GM12865 (cell line): ENCODE measurements at regions not wholly inside any gene's neighbourhood (a gene's known extent, or its start where the extent isn't known, plus 50 kb on each side); places are given as distances from the start of the nearest gene placed in this dataset.

Experiments used
- DNase-seq: peaks from one replicate; pipeline ENCODE4 v3.0.0; 2010; ENCODE audit warnings: low read depth
- H3K4me3 ChIP-seq: 2 replicates; pipeline ENCODE4 v1.5.1; 2011; ENCODE audit warnings: mild to moderate bottlenecking, low read depth, low read length, control low read depth
- TF ChIP-seq, protein P1 (sequence below): IDR thresholded peaks from 2 replicates; pipeline ENCODE4 v1.5.1; 2011; ENCODE audit warnings: low read length, control low read depth, low read depth, inconsistent platforms; ENCODE audit not compliant: insufficient read depth; ENCODE audit errors: missing control alignments

DNA sequence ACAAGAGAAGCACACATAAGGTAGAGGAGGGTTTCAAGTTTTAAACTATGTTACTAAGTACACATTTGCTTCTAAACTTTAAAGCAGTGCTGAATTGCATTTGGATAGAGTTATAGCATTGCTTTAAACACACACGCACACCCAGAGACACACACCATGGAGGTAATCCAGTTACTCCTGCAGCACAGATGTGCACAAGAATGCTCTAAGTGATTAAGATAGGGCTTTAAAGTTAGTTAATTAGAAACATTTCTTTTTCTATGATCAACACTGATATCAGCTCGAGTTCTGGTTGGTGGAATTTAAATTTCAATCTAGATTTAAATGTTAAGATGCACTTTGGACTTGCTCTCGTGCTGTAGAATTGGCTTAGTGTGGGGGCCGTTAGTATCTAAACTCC, 492.3 kb downstream of the ZEB2 start:
- TF ChIP-seq, protein P1, sequence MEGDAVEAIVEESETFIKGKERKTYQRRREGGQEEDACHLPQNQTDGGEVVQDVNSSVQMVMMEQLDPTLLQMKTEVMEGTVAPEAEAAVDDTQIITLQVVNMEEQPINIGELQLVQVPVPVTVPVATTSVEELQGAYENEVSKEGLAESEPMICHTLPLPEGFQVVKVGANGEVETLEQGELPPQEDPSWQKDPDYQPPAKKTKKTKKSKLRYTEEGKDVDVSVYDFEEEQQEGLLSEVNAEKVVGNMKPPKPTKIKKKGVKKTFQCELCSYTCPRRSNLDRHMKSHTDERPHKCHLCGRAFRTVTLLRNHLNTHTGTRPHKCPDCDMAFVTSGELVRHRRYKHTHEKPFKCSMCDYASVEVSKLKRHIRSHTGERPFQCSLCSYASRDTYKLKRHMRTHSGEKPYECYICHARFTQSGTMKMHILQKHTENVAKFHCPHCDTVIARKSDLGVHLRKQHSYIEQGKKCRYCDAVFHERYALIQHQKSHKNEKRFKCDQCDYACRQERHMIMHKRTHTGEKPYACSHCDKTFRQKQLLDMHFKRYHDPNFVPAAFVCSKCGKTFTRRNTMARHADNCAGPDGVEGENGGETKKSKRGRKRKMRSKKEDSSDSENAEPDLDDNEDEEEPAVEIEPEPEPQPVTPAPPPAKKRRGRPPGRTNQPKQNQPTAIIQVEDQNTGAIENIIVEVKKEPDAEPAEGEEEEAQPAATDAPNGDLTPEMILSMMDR: no peak
- H3K4me3 ChIP-seq: no peak overlapping the region
- no peak for DNase-seq

DNA sequence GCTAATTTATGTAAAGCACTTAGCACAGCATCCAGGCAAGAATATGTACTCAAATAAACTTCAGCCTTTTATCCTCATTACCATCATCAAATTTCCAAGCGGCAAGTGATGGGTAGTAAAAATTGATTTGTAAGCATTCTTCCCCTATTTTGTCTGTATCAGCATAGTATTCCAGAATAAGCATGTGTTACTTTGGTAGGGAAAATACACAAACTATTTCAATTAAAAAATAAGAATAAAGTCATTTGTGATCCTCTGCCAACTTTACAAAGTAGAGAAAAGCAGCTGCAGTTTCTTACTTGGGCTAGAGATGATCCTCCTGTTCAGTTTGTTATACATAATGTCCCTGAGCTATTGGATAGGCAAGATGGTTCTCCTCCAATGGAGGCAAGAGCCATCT, 493.2 kb downstream of the ZEB2 start:
- DNase-seq: no peak
- TF ChIP-seq, protein P1: no peak
- H3K4me3 ChIP-seq: no peak overlapping the region

DNA sequence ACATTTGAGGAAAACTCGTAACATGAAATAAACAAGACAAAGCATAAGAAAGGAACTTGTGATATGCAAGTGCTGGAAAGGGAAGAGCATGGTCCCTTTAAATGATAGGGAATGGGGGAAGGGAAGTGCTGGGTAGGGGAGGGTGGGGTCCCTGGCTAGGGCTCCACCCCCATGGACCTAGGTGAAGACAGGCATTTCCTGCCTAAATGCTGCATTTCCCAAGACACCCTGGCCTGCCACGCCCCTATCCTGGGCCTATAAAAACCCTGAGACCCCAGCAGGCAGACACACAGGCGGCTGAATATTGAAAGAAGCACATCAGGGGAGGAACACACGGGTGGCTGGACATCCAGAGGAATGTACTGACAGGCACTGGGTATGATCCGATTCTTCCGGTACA, 499.9 kb downstream of the ZEB2 start:
- no peak overlapping the region for H3K4me3 ChIP-seq
- no peak for DNase-seq
- TF ChIP-seq, protein P1: no peak

DNA sequence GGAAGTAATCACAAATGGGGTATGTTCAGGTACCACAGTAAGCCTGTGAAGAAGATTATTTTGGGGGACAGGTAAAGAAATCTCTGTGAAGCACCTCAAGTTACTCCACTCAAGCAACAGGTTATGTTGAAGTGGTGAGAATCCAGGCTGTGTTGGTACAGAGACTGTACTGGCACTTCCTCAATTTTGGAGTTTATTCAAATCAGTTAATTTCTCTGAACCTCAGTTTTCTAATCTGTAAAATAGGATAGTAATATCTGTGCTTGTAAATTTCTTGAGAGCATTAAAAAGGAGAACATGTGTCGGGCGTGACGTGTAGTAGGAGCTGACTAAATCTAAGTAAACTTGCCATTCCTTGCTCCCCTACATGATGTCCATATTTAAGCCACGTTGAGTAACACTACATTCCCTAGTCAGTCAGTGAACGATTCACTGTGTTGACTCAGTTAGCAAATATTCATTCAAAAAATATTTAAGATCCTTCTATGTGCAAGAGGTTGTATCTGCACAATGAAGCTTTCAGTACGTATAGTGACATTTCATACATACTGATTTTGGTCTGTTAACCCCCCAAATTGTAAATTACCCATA, 504.2 kb downstream of the ZEB2 start:
- no peak for DNase-seq
- H3K4me3 ChIP-seq: no peak overlapping the region
- TF ChIP-seq, protein P1: no peak

DNA sequence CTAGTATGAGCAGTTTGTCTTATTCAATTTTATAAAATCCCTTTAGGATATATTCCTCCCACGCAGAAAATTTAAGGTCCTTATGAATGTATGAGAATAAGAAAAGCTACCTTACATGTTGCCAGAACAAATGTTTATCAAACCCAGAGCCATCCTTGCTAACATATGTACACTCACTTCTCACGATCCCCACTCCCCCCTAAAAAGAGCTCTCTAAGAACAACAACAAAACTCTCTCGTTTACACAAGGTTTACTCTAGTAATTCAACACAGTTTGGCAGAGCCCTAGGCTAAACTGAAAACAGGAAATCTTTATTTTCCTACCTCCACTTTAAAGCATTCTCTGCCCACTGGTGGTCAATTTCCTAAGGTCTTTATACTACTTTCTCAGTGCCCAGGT, 504.9 kb downstream of the ZEB2 start:
- DNase-seq: no peak
- TF ChIP-seq, protein P1: no peak
- no peak overlapping the region for H3K4me3 ChIP-seq

DNA sequence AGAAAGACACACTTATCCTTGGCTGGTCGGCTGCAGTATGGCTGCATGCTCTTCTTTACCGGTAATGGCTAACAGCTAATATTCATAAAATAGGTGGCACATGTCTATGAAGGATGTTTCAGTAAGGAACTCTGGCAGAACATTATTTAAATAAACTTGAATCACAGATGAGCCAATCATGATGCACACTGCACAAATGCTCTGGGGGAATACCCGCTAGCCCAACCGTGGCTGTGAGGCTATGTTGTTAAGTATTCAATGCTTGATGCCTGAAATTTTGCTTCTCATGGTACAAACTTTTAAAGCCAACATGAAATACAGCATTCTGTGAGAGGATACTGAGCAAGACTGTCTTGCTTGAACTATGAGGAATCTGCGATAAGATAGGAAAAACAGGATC, 505.8 kb downstream of the ZEB2 start:
- no peak for DNase-seq
- H3K4me3 ChIP-seq: no peak overlapping the region
- TF ChIP-seq, protein P1: no peak

DNA sequence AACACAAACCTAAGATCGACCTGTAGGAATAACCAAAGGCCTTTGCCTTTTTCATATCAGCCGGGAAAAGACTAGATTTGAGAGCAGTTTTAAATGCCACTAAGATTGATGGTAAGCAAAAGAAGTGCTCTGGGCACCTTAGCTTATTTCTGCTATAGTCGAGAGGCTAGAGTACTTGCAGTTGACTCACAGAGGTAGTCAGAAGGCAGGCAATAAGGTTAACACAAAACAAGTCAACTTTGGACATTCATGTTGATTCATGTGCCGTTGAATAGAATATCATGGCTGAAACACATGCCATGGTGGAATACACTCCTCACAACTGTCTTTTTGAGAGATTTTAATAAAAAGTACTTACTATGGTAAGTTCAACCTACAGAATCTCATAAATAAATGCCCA, 507.6 kb downstream of the ZEB2 start:
- no peak for DNase-seq
- H3K4me3 ChIP-seq: no peak overlapping the region
- TF ChIP-seq, protein P1: no peak
